DMS153 (cell line): ENCODE measurements at regions not wholly inside any gene's neighbourhood (a gene's known extent, or its start where the extent isn't known, plus 50 kb on each side); places are given as distances from the start of the nearest gene placed in this dataset.
"Not testable (repeated sequence)": the region's sequence is repeated elsewhere in the genome, so short reads cannot be mapped to it uniquely, and the experiment has no call there.

Experiments
- DNase-seq: peaks from one replicate; lab custom pipeline; 2025; lab: John Stamatoyannopoulos, UW

GRCh38 chr3:72277710-72278109 is 492.8 kb upstream of the PROK2 start:
- no peak for DNase-seq

GRCh38 chr3:72276806-72277205 is 491.9 kb upstream of the PROK2 start:
- DNase-seq = no peak

DNA sequence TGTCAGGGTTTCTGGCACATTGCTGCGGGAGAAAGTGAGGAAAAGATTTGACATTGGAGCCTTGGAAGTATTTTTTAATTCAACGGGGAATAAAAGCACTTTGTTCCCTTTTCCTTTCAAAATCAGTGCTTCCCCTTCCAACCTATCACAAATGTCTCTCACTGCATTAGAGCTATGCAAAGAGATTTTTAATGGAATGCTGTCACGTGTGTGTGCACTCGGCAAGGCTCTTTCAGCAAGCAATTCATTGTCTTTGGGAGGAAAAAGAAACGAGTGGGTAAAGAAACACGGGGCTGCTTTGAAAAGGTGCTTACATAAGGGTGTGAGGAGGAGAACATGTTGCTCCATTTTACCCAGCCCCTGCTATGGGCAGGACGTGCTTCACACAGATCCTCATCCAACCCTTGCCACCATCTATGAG is 490.4 kb upstream of the PROK2 start:
- DNase-seq = no peak

DNA sequence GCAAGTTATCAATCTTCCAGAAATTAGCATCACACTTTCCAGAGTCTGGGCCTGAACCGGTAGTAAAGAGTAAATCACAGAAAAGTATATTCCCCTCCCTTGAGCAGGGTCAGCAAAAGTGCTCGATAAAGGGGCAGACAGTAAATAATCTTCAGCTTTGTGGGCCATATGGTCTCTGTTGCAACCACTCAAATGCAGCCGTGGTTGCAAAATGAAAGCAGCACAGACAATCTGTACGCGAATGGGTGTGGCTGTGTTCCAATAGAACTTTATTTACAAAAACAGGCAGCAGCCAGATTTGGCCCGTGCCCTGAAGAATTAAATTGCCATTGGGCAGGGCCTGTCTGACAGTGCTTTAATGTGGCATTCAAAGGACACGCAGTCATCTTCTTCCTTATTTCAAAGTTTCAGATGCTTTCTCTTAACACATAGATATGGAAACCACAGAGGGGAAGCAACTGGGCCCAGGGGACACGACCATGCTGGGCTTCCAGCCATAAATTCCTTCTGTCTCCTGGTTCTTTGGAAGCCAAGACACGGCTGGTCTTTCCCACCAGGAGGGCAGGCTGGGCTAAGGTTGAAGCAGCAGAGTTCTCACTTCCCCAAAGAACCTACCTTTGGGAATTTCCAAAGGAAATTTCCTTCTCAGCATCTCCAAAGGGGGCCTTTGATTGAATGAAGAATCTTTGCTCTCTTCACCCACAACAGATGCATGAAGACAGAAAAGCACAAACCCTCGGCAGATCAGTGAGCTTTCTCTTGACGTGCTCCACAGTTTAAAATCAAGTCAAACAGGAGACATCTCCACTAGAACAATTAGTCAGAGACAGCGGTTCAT is 489.8 kb upstream of the PROK2 start:
- peak; percentile 25 for DNase-seq

DNA sequence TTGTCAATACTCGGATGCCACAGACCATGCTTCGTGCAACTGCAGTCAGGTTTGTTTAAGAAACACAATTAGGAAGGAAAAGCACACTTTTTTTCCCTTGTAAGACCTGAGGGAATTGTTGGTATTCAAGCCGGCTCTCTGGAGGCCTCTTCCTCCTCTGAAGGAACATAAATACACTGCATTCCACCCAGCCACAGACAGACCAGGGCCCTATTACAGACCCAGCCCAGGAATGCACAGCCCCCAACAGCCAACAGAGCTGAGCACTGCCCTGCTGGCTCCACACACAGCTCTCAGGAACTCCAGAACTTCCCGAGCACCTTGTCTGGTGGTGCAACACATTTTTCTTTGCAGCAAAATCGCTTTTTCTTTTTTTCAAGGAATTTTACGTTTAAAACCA is 488.7 kb upstream of the PROK2 start:
- DNase-seq = no peak

DNA sequence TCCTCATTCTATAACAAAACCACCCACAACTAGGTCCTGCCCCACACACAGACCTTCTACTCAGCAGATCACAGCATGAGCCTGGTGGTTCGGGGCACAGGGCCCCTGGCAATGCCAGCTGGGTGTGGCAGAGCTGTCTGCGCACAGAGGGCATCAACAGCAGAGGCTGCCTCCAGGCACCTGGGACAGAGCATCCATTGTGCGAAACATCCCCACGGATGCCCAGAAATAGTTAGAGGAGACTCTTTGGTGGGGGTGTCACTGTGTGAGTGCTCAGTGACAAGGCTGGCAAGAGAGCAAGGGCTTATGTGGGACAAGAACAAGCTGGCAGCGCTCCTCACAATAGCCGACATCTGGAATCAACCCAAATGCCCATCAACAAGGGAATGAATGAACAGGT is 487.4 kb upstream of the PROK2 start:
- no peak for DNase-seq

DNA sequence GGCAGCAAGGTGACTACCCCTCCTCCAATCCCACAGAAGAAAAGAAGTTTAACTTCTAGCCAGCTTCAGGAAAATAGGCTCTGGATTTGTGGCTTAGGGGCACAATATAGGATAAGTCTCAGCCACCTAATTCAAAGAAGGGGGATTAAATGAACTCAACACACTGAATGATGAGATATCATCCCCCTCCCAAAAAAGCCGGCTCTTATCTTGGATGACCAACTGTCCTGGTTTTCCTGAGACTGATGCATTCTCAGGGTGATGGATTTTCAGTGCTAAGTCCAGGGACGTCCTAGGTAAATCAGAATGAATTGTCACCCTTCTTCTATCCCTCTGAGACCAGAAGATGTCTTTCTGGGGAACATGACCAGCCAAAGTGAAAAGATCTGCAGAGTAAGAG is 487.0 kb upstream of the PROK2 start:
- no peak for DNase-seq

GRCh38 chr3:72271216-72271615 is 486.3 kb upstream of the PROK2 start:
- no peak for DNase-seq

DNA sequence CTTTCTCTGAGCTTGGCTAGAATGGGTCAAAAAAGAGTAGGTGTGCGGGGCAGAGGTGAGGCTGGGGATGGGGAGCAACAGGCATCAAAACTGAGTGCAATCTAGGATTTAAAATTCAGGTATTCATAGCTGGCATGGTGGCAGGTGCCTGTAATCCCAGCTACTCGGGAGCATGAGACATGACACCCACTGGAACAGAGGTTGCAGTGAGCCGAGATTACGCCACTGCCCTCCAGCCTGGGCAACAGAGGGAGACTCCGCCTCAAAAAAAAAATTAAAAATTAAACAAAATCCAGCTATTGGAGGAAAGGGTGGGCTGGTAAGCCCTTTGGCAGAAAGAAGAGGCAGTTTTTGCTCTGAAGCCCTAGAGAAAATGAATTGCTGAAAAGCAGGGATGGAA is 485.8 kb upstream of the PROK2 start:
- no peak for DNase-seq

- no peak for DNase-seq
Measured at GRCh38 chr3:72270072-72270681, 485.2 kb upstream of the PROK2 start.

DNA sequence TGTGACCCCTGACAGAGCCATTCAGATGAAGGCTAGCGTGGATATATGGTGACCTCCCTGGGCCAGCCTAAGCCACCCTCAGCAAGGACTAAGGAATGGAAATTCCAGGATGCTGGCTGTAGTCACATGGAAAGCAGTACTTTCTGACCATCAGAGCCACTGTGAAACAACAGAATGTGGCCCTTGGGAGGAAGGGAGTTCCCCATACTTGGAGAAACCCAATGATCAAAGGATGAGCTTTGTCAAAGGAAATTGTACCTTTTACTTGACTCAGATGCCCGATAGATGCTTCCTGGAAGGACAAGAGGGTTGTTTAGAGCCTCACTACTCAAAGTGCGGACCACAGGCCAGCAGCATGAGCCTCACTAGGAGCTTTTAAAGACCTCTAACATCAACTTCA is 484.5 kb upstream of the PROK2 start:
- no peak for DNase-seq

- not testable (repeated sequence) for DNase-seq
Measured at GRCh38 chr3:72266921-72267524, 482.1 kb upstream of the PROK2 start.

DNA sequence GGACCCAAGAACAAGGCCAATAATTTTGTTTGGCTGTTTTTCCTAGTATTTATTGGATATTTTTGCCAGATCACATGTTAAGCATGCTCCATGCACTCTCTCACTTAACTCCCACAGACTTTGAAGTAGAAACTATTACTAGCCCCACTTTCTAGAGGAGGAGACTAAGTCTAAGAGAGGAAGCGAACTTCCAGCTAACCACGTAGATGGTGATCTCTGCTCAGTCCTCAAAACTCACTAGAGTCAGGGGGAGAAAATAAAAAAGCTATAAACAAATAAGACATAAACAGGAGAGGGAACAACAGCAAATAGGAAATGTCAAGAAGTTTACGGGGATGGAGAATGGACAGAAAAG is 481.0 kb upstream of the PROK2 start:
- no peak for DNase-seq

DNA sequence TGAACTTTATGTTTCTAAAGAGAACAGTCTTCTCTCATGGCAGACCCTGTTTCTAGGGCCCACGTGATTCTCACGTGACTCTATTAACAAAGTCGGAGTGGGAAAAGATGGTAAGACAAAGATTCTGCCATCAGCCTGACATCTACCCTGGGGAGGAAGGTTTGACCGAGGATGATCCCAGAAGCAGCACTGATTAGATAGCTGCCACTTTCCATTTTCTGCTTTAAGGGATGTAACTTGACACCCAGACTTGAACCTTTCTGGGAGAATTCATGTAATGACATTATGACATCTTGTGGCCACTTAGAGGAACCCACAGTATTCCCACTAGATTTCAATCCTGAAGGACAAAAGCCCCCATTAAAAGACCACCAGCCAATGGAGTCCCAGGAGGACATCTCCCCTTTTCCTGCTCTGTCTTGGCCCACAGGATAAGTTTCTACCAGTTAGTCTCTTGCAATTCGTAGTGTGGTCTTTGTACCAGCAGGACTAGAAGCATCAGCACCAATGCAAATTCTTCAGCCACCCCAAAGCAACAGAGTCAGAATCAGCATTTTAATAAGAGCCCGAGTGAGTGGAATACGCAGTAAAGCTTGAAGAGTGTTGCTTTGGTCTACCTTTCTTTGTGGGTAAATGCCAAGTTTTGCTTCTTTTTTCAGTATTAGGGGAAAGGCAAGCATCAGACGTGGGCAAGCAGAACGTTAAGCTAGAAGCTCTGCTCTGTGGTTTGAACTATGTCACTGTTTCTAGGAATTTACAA is 480.5 kb upstream of the PROK2 start:
- DNase-seq = no peak

- no peak for DNase-seq
Measured at GRCh38 chr3:72263223-72263990, 478.5 kb upstream of the PROK2 start.

DNA sequence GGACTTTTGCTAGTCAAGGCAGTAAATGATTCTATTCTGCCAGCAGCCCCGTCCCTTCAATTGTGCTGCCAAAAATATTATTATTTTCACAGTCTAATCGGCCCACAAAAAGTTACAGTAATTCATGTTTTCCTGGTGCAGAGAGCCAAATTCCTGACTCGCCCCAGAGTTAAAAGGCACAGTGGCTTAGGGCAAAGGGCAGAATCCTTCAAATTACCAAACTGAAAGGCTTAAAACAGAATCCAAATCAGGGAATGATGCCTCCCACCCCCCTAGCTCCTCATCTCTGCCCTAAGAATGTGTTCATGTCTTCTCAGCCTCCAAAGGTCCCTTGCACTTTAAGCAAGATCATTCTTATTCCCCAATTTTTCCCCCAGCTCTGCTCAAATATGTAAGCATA is 477.8 kb upstream of the PROK2 start:
- no peak for DNase-seq

DNA sequence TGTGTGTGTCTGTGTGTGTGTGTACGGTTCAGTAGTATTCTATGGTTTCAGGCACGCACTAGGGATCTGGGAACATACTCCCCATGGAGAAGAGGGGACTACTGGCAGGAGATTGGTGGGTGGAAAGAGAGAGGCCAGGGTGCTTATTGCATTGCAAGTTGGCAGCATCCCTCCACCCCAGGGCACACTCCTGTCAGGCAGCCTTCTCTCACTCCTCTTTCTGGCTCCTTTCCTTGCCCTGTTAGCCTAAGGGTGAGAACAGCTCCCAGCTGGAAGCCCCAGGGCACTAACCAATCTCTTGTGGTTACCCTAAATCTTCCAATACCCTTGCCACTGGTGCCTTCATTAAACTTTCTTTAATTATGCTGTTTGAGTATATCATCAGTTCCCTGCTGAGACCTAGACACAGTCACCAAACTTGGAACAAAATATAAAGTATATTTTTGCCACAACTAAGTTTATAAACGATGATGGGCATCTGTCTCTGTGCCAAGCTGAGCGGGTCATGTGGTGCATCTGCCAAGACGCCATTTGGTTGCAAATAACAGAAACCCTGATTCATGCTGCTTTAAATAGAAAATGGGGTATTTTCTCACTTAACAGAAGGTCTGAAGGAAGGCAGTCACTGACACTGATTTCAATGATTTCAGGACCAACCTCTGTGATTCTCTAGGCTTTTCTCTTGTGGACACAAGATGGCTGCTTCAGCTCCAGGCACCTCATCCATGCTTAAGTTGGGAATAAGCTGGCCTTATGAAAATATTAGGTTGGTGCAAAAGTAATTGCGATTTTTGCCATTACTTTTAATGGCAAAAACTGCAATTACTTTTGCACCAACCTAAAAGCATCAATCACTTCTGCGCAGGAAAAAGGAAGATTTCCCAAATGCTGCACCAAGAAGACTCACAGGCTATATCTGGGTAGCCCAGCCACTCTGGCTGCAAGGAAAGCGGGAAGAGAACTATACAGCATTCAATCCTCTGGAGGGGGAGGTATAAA is 476.9 kb upstream of the PROK2 start:
- DNase-seq = no peak

GRCh38 chr3:72260588-72260910 is 475.6 kb upstream of the PROK2 start:
- DNase-seq = no peak

DNA sequence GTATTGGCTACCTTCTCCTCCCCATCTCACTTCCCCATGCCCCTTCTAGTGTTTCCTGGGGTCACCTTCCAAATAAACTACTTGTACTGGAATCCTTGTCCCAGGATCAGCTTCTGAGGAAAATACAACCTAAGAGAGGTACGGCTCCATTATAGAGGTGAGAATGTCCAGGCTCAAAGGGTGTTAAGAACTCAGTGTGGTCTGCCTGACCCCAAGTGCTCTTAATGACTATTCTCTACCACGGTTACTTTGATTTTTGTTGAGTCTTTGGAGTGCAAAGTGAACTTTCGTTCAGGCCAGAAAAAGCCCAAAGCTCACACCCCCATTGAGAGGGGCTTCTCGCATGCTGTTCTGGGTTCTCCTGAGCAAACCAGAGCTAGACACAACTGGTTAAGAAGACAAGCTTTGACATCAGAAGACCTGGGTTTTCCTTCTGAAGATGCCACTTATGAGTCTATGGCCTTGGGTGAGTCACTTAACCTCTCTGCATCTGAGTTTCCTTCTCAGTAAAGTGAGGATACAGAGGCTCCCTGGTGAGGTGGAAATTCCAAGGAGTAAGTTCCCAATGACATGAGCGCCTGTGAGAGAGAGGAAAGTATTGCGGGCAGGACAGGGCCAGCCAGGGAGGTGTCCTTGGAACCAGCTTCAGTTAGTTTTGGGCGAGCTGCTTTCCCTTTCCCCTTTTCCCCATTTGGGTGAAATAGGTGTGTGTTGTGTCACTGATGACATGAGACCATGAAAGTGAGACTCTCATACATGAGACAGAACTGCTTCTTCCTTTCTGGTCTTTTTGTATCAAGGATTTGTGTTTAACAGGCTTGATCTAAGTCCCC is 475.0 kb upstream of the PROK2 start:
- no peak for DNase-seq
